KOPT-K1 (cell line): ENCODE measurements at regions not wholly inside any gene's neighbourhood (a gene's known extent, or its start where the extent isn't known, plus 50 kb on each side); places are given as distances from the start of the nearest gene placed in this dataset.

Experiments
- H3K27ac ChIP-seq: fragments of 200-600 bp; sonication (generic); 2 replicates; pipeline ENCODE4 v1.5.1; 2016; ENCODE audit warnings: antibody characterized with exemption, mild to moderate bottlenecking, low read depth, low read length; ENCODE audit not compliant: poor library complexity, severe bottlenecking
- H3K36me3 ChIP-seq: fragments of 200-600 bp; sonication (generic); 2 replicates; pipeline ENCODE4 v1.5.1; 2017; ENCODE audit warnings: antibody characterized with exemption, mild to moderate bottlenecking, low read length, moderate library complexity; ENCODE audit not compliant: insufficient read depth
- H3K9me3 ChIP-seq: fragments of 200-600 bp; sonication (generic); 2 replicates; pipeline ENCODE4 v1.5.1; 2017; ENCODE audit warnings: antibody characterized with exemption, low read length, mild to moderate bottlenecking; ENCODE audit not compliant: insufficient read depth, poor library complexity, severe bottlenecking

GRCh38 chr7:138258197-138258559 is 181.9 kb downstream of the AKR1D1 start:
- Histone ChIP-seq H3K27ac (no peak overlapping the region), H3K9me3 (peaks cover 12% of the 10 kb centered on the region)

GRCh38 chr7:138259675-138260074 is 183.4 kb downstream of the AKR1D1 start:
- Histone ChIP-seq H3K9me3 (peaks cover 12% of the 10 kb centered on the region), H3K36me3 (no peaks in the 10 kb centered on the region), H3K27ac (no peak overlapping the region)

More at GRCh38 chr7:138258197-138258559, 181.9 kb downstream of the AKR1D1 start:
- no peaks in the 10 kb centered on the region for H3K36me3 ChIP-seq

- no peaks in the 10 kb centered on the region for H3K9me3 ChIP-seq
- H3K36me3 ChIP-seq, result no peaks in the 10 kb centered on the region
- H3K27ac ChIP-seq, result no peak overlapping the region
Observed at GRCh38 chr7:138267934-138268333, 191.7 kb downstream of the AKR1D1 start.

- Histone ChIP-seq H3K36me3 (no peaks in the 10 kb centered on the region), H3K9me3 (no peaks in the 10 kb centered on the region), H3K27ac (no peak overlapping the region)
Observed at GRCh38 chr7:138276891-138277290, 183.2 kb upstream of the TRIM24 start.

- H3K9me3 ChIP-seq, result no peaks in the 10 kb centered on the region
- H3K36me3 ChIP-seq, result no peaks in the 10 kb centered on the region
- no peak overlapping the region for H3K27ac ChIP-seq
Observed at GRCh38 chr7:138278601-138279000, 181.5 kb upstream of the TRIM24 start.

- H3K9me3 ChIP-seq, result no peaks in the 10 kb centered on the region
- no peaks in the 10 kb centered on the region for H3K36me3 ChIP-seq
- no peak overlapping the region for H3K27ac ChIP-seq
Observed at GRCh38 chr7:138282997-138283396, 177.1 kb upstream of the TRIM24 start.

- H3K36me3 ChIP-seq, result no peaks in the 10 kb centered on the region
- H3K27ac ChIP-seq, result no peak overlapping the region
- peaks cover 12% of the 10 kb centered on the region for H3K9me3 ChIP-seq
Observed at GRCh38 chr7:138285129-138285528, 174.9 kb upstream of the TRIM24 start.

- Histone ChIP-seq H3K27ac (no peak overlapping the region), H3K36me3 (no peaks in the 10 kb centered on the region), H3K9me3 (peaks cover 20% of the 10 kb centered on the region)
Observed at GRCh38 chr7:138286846-138287245, 173.2 kb upstream of the TRIM24 start.

GRCh38 chr7:138287549-138287948 is 172.5 kb upstream of the TRIM24 start:
- Histone ChIP-seq H3K27ac (no peak overlapping the region), H3K9me3 (peaks cover 20% of the 10 kb centered on the region), H3K36me3 (no peaks in the 10 kb centered on the region)

GRCh38 chr7:138289082-138289481 is 171.0 kb upstream of the TRIM24 start:
- peaks cover 20% of the 10 kb centered on the region for H3K9me3 ChIP-seq
- no peak overlapping the region for H3K27ac ChIP-seq
- H3K36me3 ChIP-seq, result no peaks in the 10 kb centered on the region

- Histone ChIP-seq H3K27ac (no peak overlapping the region), H3K36me3 (no peaks in the 10 kb centered on the region), H3K9me3 (peaks cover 20% of the 10 kb centered on the region)
Observed at GRCh38 chr7:138289864-138290263, 170.2 kb upstream of the TRIM24 start.

- Histone ChIP-seq H3K27ac (no peak overlapping the region), H3K9me3 (peaks cover 20% of the 10 kb centered on the region), H3K36me3 (no peaks in the 10 kb centered on the region)
Observed at GRCh38 chr7:138292951-138293350, 167.1 kb upstream of the TRIM24 start.

GRCh38 chr7:138295049-138295637 is 164.9 kb upstream of the TRIM24 start:
- Histone ChIP-seq H3K27ac (no peak overlapping the region), H3K9me3 (peaks cover 7% of the 10 kb centered on the region), H3K36me3 (no peaks in the 10 kb centered on the region)

- no peaks in the 10 kb centered on the region for H3K36me3 ChIP-seq
- no peak overlapping the region for H3K27ac ChIP-seq
Observed at GRCh38 chr7:138297526-138297925, 162.5 kb upstream of the TRIM24 start.

GRCh38 chr7:138299066-138299465 is 161.0 kb upstream of the TRIM24 start:
- H3K36me3 ChIP-seq, result no peaks in the 10 kb centered on the region
- H3K27ac ChIP-seq, result no peak overlapping the region
- H3K9me3 ChIP-seq, result no peaks in the 10 kb centered on the region

More at GRCh38 chr7:138297526-138297925, 162.5 kb upstream of the TRIM24 start:
- no peaks in the 10 kb centered on the region for H3K9me3 ChIP-seq

GRCh38 chr7:138303230-138304070 is 156.6 kb upstream of the TRIM24 start:
- Histone ChIP-seq H3K36me3 (no peaks in the 10 kb centered on the region), H3K9me3 (no peaks in the 10 kb centered on the region), H3K27ac (no peak overlapping the region)
